Glomerular endothelial cell (primary cell): ENCODE measurements at regions not wholly inside any gene's neighbourhood (a gene's known extent, or its start where the extent isn't known, plus 50 kb on each side); places are given as distances from the start of the nearest gene placed in this dataset.

ENCODE experiments used
- DNase-seq: peaks from one replicate; pipeline ENCODE4 v3.0.0-alpha.2; 2011; ENCODE audit warnings: low read depth, low spot score; ENCODE audit errors: extremely low read depth

- DNase-seq, result no peak
Observed at GRCh38 chr16:65500919-65501318, 379.1 kb upstream of the CDH11 start.

- DNase-seq, result no peak
Observed at GRCh38 chr16:65500007-65500406, 378.1 kb upstream of the CDH11 start.

DNA sequence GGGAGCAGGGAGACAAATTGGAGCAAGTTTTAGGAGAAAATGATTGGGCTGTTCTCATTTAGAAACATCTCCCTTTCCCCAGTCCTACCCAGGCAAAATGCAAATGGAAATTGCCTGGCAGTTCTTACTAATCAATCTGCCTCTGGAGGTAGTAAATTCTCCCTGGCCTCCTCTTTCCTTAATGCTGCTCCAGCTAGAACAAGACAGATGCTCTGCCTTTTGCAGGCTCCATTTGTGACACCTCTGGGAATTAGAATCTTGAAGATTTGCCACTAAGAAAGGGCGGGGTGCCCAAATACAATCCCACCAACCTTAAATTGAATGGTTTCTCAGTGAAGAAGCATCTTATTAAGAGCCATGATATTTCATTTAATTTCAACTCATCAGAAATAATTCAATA, 377.7 kb upstream of the CDH11 start:
- DNase-seq, result no peak

DNA sequence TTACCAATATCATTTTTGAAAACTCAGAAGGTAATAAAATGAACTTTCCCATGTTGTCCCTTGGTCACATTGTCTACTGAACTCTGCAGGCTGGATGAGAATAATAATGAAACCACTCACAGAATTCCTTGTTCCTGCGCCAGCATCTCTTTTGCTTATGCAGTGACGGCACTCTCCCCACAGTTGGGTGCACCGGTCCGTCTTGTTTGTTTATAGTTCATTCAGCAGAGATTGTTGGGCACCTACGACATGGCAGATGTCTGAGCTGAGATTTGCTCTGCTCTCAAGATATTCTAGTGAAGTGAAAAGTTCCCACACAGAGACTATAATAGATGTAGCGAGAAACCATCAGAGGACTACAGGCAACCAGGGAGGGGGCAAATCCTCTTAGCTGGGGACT, 375.7 kb upstream of the CDH11 start:
- DNase-seq, result no peak

DNA sequence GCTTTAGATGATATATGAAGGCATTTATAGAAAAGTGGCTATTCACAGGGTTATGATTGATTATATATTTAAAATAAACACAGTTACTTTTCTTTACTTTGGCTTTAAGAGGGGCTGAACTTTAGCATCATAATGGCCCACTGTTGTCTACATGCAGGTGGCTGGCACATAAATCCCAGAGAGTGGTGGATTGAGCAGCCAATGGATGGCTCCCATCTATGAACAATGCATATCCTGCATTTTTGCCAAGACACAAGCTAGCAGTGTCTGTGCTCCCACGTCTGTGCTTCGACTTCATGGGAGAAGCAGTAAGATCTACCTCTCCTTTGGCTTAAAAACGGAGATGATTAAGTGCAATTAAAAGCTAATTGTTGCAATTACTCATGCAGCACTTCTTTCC, 373.2 kb upstream of the CDH11 start:
- no peak for DNase-seq

DNA sequence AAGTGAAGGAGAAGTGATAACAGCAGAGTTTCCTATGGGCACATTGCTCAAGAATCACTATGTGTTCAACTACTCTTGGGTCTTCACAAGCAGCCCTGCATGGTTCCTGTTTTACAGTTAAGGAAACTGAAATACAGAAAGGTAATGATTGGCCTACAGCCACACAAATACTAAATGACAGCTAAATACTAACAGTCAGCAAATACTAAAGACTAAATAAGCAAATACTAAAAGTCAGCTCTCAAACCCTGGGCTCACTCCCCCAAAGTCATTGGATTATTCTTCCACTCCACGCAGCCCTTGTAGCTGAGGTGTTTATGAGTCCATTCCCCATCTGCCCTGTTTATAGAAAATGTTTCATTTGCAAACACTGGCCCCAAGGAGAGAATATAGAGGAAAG, 372.7 kb upstream of the CDH11 start:
- no peak for DNase-seq

- DNase-seq, result no peak
Observed at GRCh38 chr16:65494080-65494479, 372.2 kb upstream of the CDH11 start.

DNA sequence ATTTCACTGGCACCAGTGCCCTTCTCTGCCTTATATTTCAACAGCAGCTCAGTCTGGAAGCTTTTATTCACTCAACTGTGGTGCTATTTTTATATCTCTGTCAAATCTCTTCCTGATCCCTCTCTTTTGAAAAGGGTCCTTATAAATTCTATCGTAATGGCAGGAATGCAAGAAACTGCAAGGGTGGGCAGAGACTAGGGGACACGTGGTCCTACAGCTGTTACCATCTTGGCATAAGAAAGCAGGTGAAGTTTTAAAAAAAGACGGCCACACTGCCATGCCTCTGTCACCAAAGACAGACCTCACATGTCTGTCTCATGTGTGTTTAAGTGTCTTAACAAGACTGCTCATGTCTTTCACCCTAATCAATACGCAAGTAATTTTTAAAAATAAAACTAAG, 368.4 kb upstream of the CDH11 start:
- no peak for DNase-seq

DNA sequence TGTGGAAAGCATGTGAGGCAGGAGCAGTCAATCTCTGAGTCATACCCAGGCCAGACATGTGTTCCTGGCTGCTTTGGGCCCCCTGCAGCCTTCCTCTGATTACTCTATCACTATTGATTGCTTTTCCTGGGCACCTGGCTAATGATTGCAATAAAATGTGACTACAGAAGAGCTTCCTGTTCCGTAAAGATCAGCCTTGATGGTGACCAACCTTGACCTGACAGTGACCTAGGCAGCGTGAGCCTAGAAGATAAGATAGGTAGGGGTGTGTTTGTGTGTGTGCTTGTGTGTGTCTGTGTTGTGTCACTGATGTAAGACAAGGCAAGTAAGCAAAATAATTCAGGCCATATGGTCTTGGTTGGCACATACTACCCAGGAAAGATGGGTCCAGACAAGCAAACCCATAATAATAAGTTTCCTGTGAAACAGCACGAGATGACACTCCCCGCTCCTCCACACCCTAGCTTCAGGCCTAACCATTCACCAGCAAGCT, 367.7 kb upstream of the CDH11 start:
- DNase-seq, result no peak

GRCh38 chr16:65487231-65487630, 365.4 kb upstream of the CDH11 start:
- no peak for DNase-seq

- no peak for DNase-seq
Observed at GRCh38 chr16:65481956-65482355, 360.1 kb upstream of the CDH11 start.

- no peak for DNase-seq
Observed at GRCh38 chr16:65480281-65481091, 358.6 kb upstream of the CDH11 start.

GRCh38 chr16:65476448-65476955, 354.6 kb upstream of the CDH11 start:
- no peak for DNase-seq

GRCh38 chr16:65473699-65474098, 351.8 kb upstream of the CDH11 start:
- no peak for DNase-seq

DNA sequence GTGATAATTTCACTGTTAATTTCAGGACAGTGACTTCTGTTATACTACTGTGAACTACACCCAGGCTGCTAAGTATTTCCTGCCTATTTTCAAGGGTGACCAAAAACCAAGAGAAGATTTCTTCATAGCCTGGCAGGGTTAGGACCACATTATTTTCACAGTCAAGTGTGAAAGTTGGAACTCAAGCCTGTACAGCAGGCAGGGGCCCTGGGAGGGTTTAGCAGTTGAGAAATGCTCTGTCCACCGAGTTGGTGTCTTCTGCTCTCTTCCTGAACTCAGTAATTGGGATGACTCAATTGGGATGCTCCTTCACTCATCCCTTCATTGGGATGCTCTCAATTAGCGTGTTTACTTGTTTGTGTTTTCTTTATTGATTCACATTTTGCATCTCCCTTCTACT, 347.3 kb upstream of the CDH11 start:
- DNase-seq, result no peak

- no peak for DNase-seq
Observed at GRCh38 chr16:65468133-65468532, 346.3 kb upstream of the CDH11 start.

DNA sequence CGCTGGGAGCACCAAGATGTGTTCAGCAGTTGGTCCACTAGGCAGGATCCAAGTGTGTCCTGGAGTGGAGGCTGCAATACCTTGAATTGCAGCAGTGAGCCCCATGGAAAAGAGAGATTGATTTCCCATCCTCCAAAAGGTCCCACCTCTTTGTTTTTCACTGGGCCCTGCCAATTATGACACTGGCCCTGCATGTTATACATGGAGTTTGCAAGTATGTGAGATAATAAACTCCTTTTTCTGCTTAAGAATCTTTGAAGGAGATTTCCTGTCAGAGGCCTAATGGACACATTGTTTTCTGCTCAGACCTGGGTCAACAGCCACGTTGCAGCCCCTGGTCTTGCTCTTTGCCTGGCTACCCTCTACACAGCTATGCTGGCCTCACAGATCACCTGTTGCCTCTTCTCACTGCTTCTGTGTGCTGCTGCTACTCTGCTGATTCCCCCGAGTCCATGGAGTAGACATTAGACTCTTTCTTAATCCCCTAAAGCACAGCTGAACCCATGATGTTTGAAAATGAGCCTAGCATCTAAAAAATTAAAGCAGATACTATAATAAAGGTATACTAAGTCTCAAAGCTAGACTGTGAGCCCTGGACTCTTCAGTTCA, 341.9 kb upstream of the CDH11 start:
- no peak for DNase-seq

- no peak for DNase-seq
Observed at GRCh38 chr16:65457084-65457483, 335.2 kb upstream of the CDH11 start.

DNA sequence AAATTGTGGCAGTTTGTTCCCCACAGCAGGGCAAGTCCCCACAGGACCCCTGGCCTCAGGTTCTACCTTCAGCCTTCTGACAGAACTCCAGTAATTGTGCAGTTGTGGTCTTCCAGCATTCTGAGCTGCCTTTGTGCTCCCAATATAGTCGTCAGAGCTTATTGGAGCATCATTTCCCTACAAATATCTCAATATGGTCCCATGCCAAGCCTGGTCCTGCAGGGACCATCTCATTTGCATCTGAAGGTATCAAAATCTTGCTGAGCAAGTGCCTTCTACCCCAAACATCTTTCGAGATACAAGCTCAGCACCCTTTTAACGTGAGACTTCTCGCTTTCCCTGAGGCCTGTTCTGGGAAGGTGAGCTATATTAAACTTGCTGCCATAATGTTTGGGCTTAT, 333.9 kb upstream of the CDH11 start:
- no peak for DNase-seq

DNA sequence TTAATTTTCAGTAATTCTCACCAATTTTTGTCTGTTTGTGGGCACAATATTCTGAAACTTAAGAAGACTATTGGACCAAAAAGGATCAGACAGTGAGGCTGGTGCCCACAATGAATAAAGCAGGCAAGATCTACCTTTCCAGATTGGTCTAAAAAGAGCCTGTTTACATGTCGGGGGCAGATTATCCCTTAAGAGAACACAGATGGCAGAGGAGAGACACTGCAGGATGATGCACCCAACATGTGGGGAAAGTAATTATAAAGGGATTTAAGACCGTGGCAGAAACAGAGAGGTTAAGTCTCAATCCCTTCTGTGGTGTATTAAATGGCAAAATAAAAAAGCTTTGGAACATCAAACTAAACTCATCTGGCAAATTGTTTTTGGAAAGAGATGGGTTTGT, 331.8 kb upstream of the CDH11 start:
- DNase-seq, result no peak

DNA sequence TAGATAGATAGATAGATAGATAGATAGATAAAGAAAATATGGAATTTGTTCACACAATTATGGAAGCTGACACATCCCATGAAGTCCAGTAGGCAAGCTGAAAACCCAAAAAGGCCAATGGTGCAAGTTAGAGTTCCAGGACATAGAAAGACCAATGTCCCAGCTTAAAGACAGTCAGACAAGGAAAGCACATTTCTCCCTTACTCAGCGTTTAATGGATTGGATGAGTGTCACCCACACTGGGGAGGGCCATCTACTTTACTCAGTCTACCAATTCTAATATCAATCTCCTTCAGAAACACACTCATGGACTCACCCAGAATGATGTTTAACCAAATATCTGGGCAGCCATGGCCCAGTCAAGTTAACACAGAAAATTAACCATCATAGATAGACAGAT, 327.7 kb upstream of the CDH11 start:
- no peak for DNase-seq

- DNase-seq, result no peak
Observed at GRCh38 chr16:65446427-65446826, 324.6 kb upstream of the CDH11 start.
